Hepatocyte (in vitro differentiated cells): ENCODE measurements at regions not wholly inside any gene's neighbourhood (a gene's known extent, or its start where the extent isn't known, plus 50 kb on each side); places are given as distances from the start of the nearest gene placed in this dataset.

ENCODE experiments used
- DNase-seq: peaks from one replicate; pipeline ENCODE4 v3.0.0-alpha.2; 2016; ENCODE audit warnings: low spot score
- H2AFZ ChIP-seq: fragments of 200-600 bp; sonication (generic); 2 replicates; pipeline ENCODE4 v1.6.0; 2016; ENCODE audit warnings: antibody characterized with exemption, mild to moderate bottlenecking
- H3K27ac ChIP-seq: fragments of 200-600 bp; sonication (generic); 2 replicates; pipeline ENCODE4 v1.5.1; 2016; ENCODE audit warnings: mild to moderate bottlenecking
- H3K27me3 ChIP-seq: fragments of 200-600 bp; sonication (generic); 2 replicates; pipeline ENCODE4 v1.6.1; 2016
- H3K36me3 ChIP-seq: fragments of 200-600 bp; sonication (generic); replicated peaks from 2 replicates; pipeline ENCODE4 v1.5.1; 2016; ENCODE audit warnings: low read depth; ENCODE audit not compliant: insufficient read depth
- H3K4me1 ChIP-seq: fragments of 200-600 bp; sonication (generic); 2 replicates; pipeline ENCODE4 v1.5.1; 2016; ENCODE audit warnings: mild to moderate bottlenecking, moderate library complexity; ENCODE audit not compliant: insufficient read depth
- H3K4me2 ChIP-seq: fragments of 200-600 bp; sonication (generic); 2 replicates; pipeline ENCODE4 v1.6.0; 2016
- H3K4me3 ChIP-seq: fragments of 200-600 bp; sonication (generic); 2 replicates; pipeline ENCODE4 v1.5.1; 2016; ENCODE audit warnings: mild to moderate bottlenecking
- H3K79me2 ChIP-seq: fragments of 200-600 bp; sonication (generic); 2 replicates; pipeline ENCODE4 v1.6.0; 2017; ENCODE audit warnings: mild to moderate bottlenecking
- H3K9me2 ChIP-seq: fragments of 200-600 bp; sonication (generic); replicated peaks from 2 replicates; pipeline ENCODE4 v1.6.0; 2017; ENCODE audit warnings: mild to moderate bottlenecking; ENCODE audit not compliant: insufficient read depth
- H3K9me3 ChIP-seq: fragments of 200-600 bp; sonication (generic); 2 replicates; pipeline ENCODE4 v1.5.1; 2016; ENCODE audit warnings: low read depth, mild to moderate bottlenecking
- H4K20me1 ChIP-seq: fragments of 200-600 bp; sonication (generic); 2 replicates; pipeline ENCODE4 v1.6.0; 2016; ENCODE audit warnings: mild to moderate bottlenecking; ENCODE audit not compliant: insufficient read depth, poor library complexity, severe bottlenecking
- CTCF ChIP-seq: fragments of 200-600 bp; sonication (generic); IDR thresholded peaks from 2 replicates; pipeline ENCODE4 v1.5.1; 2016; ENCODE audit warnings: antibody characterized with exemption, mild to moderate bottlenecking; ENCODE audit not compliant: poor library complexity
- EZH2 ChIP-seq: fragments of 200-600 bp; sonication (generic); IDR thresholded peaks from 2 replicates; pipeline ENCODE4 v1.6.1; 2016; ENCODE audit warnings: antibody characterized with exemption, mild to moderate bottlenecking, borderline replicate concordance
- EZH2phosphoT487 ChIP-seq: fragments of 200-600 bp; sonication (generic); IDR thresholded peaks from one replicate; pipeline ENCODE4 v1.6.1; 2018; ENCODE audit warnings: antibody characterized with exemption, mild to moderate bottlenecking, low read depth, moderate library complexity; ENCODE audit not compliant: unreplicated experiment, severe bottlenecking
- WGBS: methylation state at CpG from one replicate; pipeline ENCODE4 v1.1.6; 2016; ENCODE audit warnings: low lambda C conversion rate; ENCODE audit errors: missing lambda C conversion rate; 5-methylcytosine and 5-hydroxymethylcytosine counted together

GRCh38 chr13:44026194-44026593 is 146.5 kb downstream of the LACC1 start:
- Histone ChIP-seq H3K36me3 (no peaks in the 10 kb centered on the region), H3K27ac (no peak overlapping the region), H3K4me1 (no peaks in the 10 kb centered on the region), H4K20me1 (no peaks in the 10 kb centered on the region), H3K79me2 (no peaks in the 10 kb centered on the region), H3K9me3 (no peaks in the 10 kb centered on the region), H2AFZ (no peak overlapping the region), H3K27me3 (no peaks in the 10 kb centered on the region), H3K4me3 (no peak overlapping the region), H3K4me2 (no peak overlapping the region), H3K9me2 (no peaks in the 10 kb centered on the region)
- 96% methylated on average over 4 of the region's 4 CpGs for WGBS
- TF ChIP-seq EZH2 (no peak), EZH2phosphoT487 (no peak), CTCF (no peak)
- no peak for DNase-seq

GRCh38 chr13:44028734-44029133 is 149.0 kb downstream of the LACC1 start:
- 95% methylated on average over 3 of the region's 3 CpGs for WGBS
- no peak for DNase-seq
- no peaks in the 10 kb centered on the region for H3K36me3 ChIP-seq
- no peak overlapping the region for H3K4me3 ChIP-seq
- no peaks in the 10 kb centered on the region for H3K4me1 ChIP-seq
- H3K27me3 ChIP-seq = no peaks in the 10 kb centered on the region
- no peak for TF ChIP-seq CTCF
- no peak for TF ChIP-seq EZH2
- TF ChIP-seq EZH2phosphoT487 = no peak
- no peaks in the 10 kb centered on the region for H4K20me1 ChIP-seq
- no peaks in the 10 kb centered on the region for H3K9me3 ChIP-seq
- H2AFZ ChIP-seq = no peak overlapping the region
- H3K4me2 ChIP-seq = no peak overlapping the region
- H3K9me2 ChIP-seq = no peaks in the 10 kb centered on the region
- no peak overlapping the region for H3K27ac ChIP-seq
- H3K79me2 ChIP-seq = no peaks in the 10 kb centered on the region

GRCh38 chr13:44030615-44031014 is 150.9 kb downstream of the LACC1 start:
- Histone ChIP-seq H3K9me3 (no peaks in the 10 kb centered on the region), H3K27me3 (no peaks in the 10 kb centered on the region), H2AFZ (no peak overlapping the region), H4K20me1 (no peaks in the 10 kb centered on the region), H3K27ac (no peak overlapping the region), H3K9me2 (no peaks in the 10 kb centered on the region), H3K4me2 (no peak overlapping the region), H3K36me3 (no peaks in the 10 kb centered on the region), H3K79me2 (no peaks in the 10 kb centered on the region), H3K4me3 (no peak overlapping the region), H3K4me1 (no peaks in the 10 kb centered on the region)
- TF ChIP-seq CTCF (no peak), EZH2phosphoT487 (no peak), EZH2 (no peak)
- 81% methylated on average over 3 of the region's 3 CpGs for WGBS
- DNase-seq = no peak

- no peak overlapping the region for H3K27ac ChIP-seq
- no peak overlapping the region for H3K4me3 ChIP-seq
- WGBS = 97% methylated on average over 2 of the region's 2 CpGs
- H3K4me1 ChIP-seq = no peaks in the 10 kb centered on the region
- TF ChIP-seq EZH2 (no peak), CTCF (no peak), EZH2phosphoT487 (no peak)
- H3K27me3 ChIP-seq = no peaks in the 10 kb centered on the region
- H4K20me1 ChIP-seq = no peaks in the 10 kb centered on the region
- no peaks in the 10 kb centered on the region for H3K79me2 ChIP-seq
- DNase-seq = no peak
- H2AFZ ChIP-seq = no peak overlapping the region
- no peaks in the 10 kb centered on the region for H3K9me2 ChIP-seq
- H3K4me2 ChIP-seq = no peak overlapping the region
- H3K36me3 ChIP-seq = no peaks in the 10 kb centered on the region
- H3K9me3 ChIP-seq = no peaks in the 10 kb centered on the region
Observed at GRCh38 chr13:44031555-44031954, 151.9 kb downstream of the LACC1 start.
